Activated CD4-positive, alpha-beta T cell treated with anti-CD3 and anti-CD28 coated beads, Interleukin-2, amount 10 ng/mL, durations not matched to agents 24 days and 14 days (primary cell): ENCODE measurements at regions not wholly inside any gene's neighbourhood (a gene's known extent, or its start where the extent isn't known, plus 50 kb on each side); places are given as distances from the start of the nearest gene placed in this dataset.
"Not testable (repeated sequence)": the region's sequence is repeated elsewhere in the genome, so short reads cannot be mapped to it uniquely, and the experiment has no call there.

Experiments
- DNase-seq: peaks from one replicate; pipeline ENCODE4 v3.0.0; 2022
- H3K27ac Mint-ChIP-seq: one replicate; pipeline ENCODE4 v1.8.0; 2022; ENCODE audit warnings: mild to moderate bottlenecking, mixed read lengths
- H3K27me3 Mint-ChIP-seq: one replicate; pipeline ENCODE4 v1.8.0; 2022; ENCODE audit warnings: mixed read lengths
- H3K36me3 Mint-ChIP-seq: one replicate; pipeline ENCODE4 v1.8.0; 2022; ENCODE audit warnings: low read depth, mild to moderate bottlenecking, mixed read lengths
- H3K4me1 Mint-ChIP-seq: one replicate; pipeline ENCODE4 v1.8.0; 2021; ENCODE audit warnings: mixed read lengths
- H3K4me3 Mint-ChIP-seq: one replicate; pipeline ENCODE4 v1.8.0; 2022; ENCODE audit warnings: mild to moderate bottlenecking, moderate library complexity, mixed read lengths
- H3K9me3 Mint-ChIP-seq: one replicate; pipeline ENCODE4 v1.8.0; 2021; ENCODE audit warnings: mixed read lengths
- intact Hi-C: fragments of 100-400 bp; cut with micrococcal nuclease; formaldehyde crosslinking; loops from one replicate; pipeline ENCODE4 v1.15.1; 2023

DNA sequence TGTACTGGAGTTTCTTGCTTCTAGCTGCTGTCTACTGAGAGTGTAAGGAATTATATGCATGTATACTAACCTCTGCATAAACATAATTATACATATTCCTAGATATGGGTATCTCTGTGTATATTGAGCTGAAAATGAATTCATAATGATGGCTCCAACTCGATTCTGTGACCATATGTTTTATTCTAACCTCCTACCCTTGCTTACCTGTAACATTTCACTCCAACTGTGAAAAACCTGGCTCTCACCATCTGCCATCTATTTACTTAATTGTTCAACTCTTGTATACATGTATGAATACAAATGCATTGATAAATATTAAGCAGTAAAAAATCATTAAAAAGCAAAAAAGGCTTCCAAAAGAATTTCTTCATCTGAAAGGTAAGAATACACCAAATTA lies 1729.5 kb upstream of the SPRY2 start:
- no peak for DNase-seq
- intact Hi-C loops = no loop called here
- H3K4me3 Mint-ChIP-seq = no peak overlapping the region
- no peaks in the 10 kb centered on the region for H3K4me1 Mint-ChIP-seq
- H3K36me3 Mint-ChIP-seq = no peaks in the 10 kb centered on the region
- peaks cover 16% of the 10 kb centered on the region for H3K9me3 Mint-ChIP-seq
- no peaks in the 10 kb centered on the region for H3K27me3 Mint-ChIP-seq
- no peak overlapping the region for H3K27ac Mint-ChIP-seq

GRCh38 chr13:82062772-82063171 lies 1721.8 kb upstream of the SPRY2 start:
- no peaks in the 10 kb centered on the region for H3K36me3 Mint-ChIP-seq
- H3K9me3 Mint-ChIP-seq = no peaks in the 10 kb centered on the region
- H3K4me1 Mint-ChIP-seq = no peaks in the 10 kb centered on the region
- H3K27ac Mint-ChIP-seq = no peak overlapping the region
- no peak for DNase-seq
- intact Hi-C loops = no loop called here
- H3K4me3 Mint-ChIP-seq = no peak overlapping the region
- no peaks in the 10 kb centered on the region for H3K27me3 Mint-ChIP-seq

DNA sequence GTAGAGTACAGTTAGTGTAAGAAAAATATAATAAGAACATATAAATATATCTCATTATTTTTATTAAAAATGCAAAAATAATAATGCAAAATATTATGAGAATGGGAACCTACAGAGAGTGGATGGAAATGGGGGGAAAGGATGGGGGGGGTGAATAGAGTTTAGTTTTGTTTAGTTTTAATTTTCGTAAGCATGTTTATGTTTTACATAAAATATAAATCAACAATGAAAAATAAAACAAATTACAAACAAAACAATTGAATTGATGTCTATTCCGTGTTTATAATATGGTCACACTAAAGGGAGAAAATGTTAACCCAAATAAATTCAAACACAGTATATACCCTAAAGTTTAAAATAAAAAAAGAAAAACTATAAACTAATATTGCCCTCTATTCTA lies 1717.4 kb upstream of the SPRY2 start:
- Mint-ChIP-seq H3K27me3 (no peaks in the 10 kb centered on the region), H3K4me3 (no peak overlapping the region), H3K9me3 (no peaks in the 10 kb centered on the region), H3K4me1 (no peaks in the 10 kb centered on the region), H3K36me3 (no peaks in the 10 kb centered on the region), H3K27ac (no peak overlapping the region)
- intact Hi-C loops = no loop called here
- DNase-seq = no peak

DNA sequence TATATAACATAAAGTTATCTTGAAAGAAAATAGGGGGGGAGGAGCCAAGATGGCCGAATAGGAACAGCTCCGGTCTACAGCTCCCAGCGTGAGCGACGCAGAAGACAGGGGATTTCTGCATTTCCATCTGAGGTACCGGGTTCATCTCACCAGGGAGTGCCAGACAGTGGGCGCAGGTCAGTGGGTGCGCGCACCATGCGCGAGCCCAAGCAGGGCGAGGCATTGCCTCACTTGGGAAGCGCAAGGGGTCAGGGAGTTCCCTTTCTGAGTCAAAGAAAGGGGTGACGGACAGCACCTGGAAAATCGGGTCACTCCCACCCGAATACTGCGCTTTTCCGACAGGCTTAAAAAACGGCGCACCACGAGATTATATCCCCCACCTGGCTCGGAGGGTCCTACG lies 1704.4 kb upstream of the SPRY2 start:
- H3K27ac Mint-ChIP-seq, H3K4me1 Mint-ChIP-seq, DNase-seq, H3K36me3 Mint-ChIP-seq, H3K27me3 Mint-ChIP-seq, H3K4me3 Mint-ChIP-seq, intact Hi-C loops, H3K9me3 Mint-ChIP-seq: not testable (repeated sequence)

GRCh38 chr13:82036602-82037001 lies 1695.7 kb upstream of the SPRY2 start:
- H3K4me3 Mint-ChIP-seq = no peak overlapping the region
- H3K9me3 Mint-ChIP-seq = peaks cover 1% of the 10 kb centered on the region
- intact Hi-C loops = no loop called here
- no peak for DNase-seq
- no peaks in the 10 kb centered on the region for H3K27me3 Mint-ChIP-seq
- H3K36me3 Mint-ChIP-seq = no peaks in the 10 kb centered on the region
- H3K4me1 Mint-ChIP-seq = no peaks in the 10 kb centered on the region
- H3K27ac Mint-ChIP-seq = no peak overlapping the region

- H3K4me1 Mint-ChIP-seq = no peaks in the 10 kb centered on the region
- H3K4me3 Mint-ChIP-seq = no peak overlapping the region
- H3K27ac Mint-ChIP-seq = no peak overlapping the region
- no peak for DNase-seq
- H3K36me3 Mint-ChIP-seq = no peaks in the 10 kb centered on the region
- intact Hi-C loops = no loop called here
- H3K9me3 Mint-ChIP-seq = peaks cover 6% of the 10 kb centered on the region
- no peaks in the 10 kb centered on the region for H3K27me3 Mint-ChIP-seq
Observed at GRCh38 chr13:82011355-82011754, 1670.4 kb upstream of the SPRY2 start.

DNA sequence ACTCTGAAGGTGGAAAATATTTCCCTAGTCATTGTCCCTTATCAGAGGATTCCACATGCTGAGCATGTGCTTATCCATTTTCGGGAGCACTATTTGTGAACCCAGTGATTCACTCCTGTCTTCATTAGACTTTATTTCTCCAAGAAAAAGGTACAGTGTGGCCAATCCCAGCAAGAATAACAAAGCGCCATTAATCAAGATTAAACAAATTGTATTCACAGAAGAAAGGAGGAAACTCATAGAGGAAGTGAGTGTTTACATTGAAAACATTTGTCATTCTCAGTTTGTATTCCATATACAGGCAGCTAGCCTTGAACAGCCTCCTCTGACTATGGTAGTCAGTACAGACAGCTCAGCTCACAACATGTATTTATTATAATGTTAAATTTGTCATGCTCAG lies 1669.9 kb upstream of the SPRY2 start:
- Mint-ChIP-seq H3K27me3 (no peaks in the 10 kb centered on the region), H3K4me1 (no peaks in the 10 kb centered on the region), H3K9me3 (peaks cover 7% of the 10 kb centered on the region), H3K4me3 (no peak overlapping the region), H3K27ac (no peak overlapping the region), H3K36me3 (no peaks in the 10 kb centered on the region)
- intact Hi-C loops = no loop called here
- no peak for DNase-seq

GRCh38 chr13:82002710-82003109 lies 1661.8 kb upstream of the SPRY2 start:
- DNase-seq = no peak
- Mint-ChIP-seq H3K4me1 (no peaks in the 10 kb centered on the region), H3K36me3 (no peaks in the 10 kb centered on the region), H3K4me3 (no peak overlapping the region), H3K27ac (no peak overlapping the region), H3K27me3 (no peaks in the 10 kb centered on the region), H3K9me3 (peaks cover 3% of the 10 kb centered on the region)
- intact Hi-C loops = no loop called here

DNA sequence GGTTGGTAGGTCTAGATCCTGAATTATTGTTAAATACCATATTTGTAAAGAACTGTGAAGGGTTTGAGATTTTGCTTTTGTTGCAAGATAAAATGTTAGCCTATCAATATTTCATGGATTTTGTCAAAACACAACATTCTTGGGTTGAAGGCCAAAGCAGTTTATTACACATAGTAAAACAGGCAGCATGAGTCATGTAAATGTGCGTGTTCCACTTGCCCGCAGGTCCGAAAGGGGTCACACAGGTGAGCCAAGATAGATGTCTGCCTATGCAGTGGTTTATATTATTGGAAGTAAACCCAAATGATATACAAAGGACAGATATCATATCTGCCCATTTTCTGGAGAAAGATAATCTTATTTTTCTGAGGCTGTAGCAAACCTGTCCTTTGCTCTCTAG lies 1654.4 kb upstream of the SPRY2 start:
- H3K27me3 Mint-ChIP-seq = no peaks in the 10 kb centered on the region
- H3K9me3 Mint-ChIP-seq = no peaks in the 10 kb centered on the region
- DNase-seq = no peak
- H3K4me1 Mint-ChIP-seq = no peaks in the 10 kb centered on the region
- H3K36me3 Mint-ChIP-seq = no peaks in the 10 kb centered on the region
- H3K4me3 Mint-ChIP-seq = no peak overlapping the region
- intact Hi-C loops = no loop called here
- H3K27ac Mint-ChIP-seq = no peak overlapping the region

GRCh38 chr13:81990652-81991051 lies 1649.7 kb upstream of the SPRY2 start:
- no peak overlapping the region for H3K4me3 Mint-ChIP-seq
- no peak for DNase-seq
- no peaks in the 10 kb centered on the region for H3K27me3 Mint-ChIP-seq
- no peaks in the 10 kb centered on the region for H3K4me1 Mint-ChIP-seq
- no peaks in the 10 kb centered on the region for H3K36me3 Mint-ChIP-seq
- H3K9me3 Mint-ChIP-seq = peaks cover 3% of the 10 kb centered on the region
- H3K27ac Mint-ChIP-seq = no peak overlapping the region
- intact Hi-C loops = no loop called here

DNA sequence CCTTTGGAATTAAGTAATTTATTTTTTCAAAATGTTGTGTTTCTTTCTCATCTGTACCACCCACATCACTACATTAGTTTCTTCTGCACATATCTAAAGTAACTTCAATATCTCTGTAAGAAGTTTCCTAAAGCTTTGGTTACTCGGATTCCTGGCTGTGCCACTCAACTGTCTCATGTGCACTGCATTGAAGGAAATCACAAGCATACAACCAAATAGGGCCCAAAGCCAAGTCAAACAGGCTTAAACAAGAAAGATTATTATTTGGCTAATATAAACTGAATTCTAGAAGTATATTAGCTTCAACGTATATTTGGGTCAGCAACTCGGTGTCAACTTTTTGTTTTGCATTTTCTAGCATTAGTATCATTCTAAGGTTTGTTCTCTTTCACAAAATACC lies 1647.6 kb upstream of the SPRY2 start:
- no peaks in the 10 kb centered on the region for H3K36me3 Mint-ChIP-seq

DNA sequence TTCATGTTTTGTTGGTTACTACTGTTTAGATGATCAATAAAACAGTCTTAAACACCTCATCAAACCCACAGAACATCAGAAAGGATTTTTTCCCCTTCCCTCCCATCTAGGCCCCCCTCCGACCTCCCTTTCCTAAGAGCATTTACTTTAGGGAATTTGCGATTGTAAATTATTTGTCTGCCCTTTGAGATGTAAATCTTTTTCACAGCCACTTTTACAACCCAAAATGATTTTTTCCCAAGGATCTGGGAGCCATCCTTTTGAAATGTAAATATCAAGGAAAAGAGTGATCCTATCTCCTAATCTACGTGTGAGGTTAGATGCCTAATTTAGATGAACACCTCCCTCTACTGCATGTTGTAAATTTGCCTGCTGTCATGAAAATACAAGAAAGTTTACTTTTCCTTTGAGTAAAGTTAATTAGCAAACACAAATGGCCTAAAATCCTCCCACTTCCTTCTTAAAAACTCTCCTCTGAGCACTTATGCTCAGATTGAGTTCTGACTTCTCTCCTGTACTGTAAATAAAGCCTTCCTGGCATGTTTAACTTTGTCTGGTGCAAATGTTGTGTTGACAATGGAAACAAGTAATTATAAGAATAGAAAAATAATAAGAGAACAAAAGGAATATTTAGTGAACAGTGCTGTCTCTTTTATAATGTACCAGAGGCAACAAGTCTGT lies 1646.9 kb upstream of the SPRY2 start:
- Mint-ChIP-seq H3K36me3 (no peaks in the 10 kb centered on the region), H3K4me1 (no peaks in the 10 kb centered on the region), H3K4me3 (no peak overlapping the region), H3K27me3 (no peaks in the 10 kb centered on the region), H3K9me3 (peaks cover 6% of the 10 kb centered on the region), H3K27ac (no peak overlapping the region)
- intact Hi-C loops = no loop called here
- DNase-seq = no peak

More for the DNA sequence above, 1647.6 kb upstream of the SPRY2 start:
- DNase-seq = no peak
- Mint-ChIP-seq H3K27me3 (no peaks in the 10 kb centered on the region), H3K4me1 (no peaks in the 10 kb centered on the region), H3K27ac (no peak overlapping the region), H3K4me3 (no peak overlapping the region), H3K9me3 (peaks cover 3% of the 10 kb centered on the region)
- intact Hi-C loops = no loop called here

GRCh38 chr13:81987159-81987558 lies 1646.2 kb upstream of the SPRY2 start:
- intact Hi-C loops = no loop called here
- no peaks in the 10 kb centered on the region for H3K4me1 Mint-ChIP-seq
- peaks cover 7% of the 10 kb centered on the region for H3K9me3 Mint-ChIP-seq
- DNase-seq = no peak
- H3K27me3 Mint-ChIP-seq = no peaks in the 10 kb centered on the region
- no peak overlapping the region for H3K4me3 Mint-ChIP-seq
- H3K36me3 Mint-ChIP-seq = no peaks in the 10 kb centered on the region
- no peak overlapping the region for H3K27ac Mint-ChIP-seq

GRCh38 chr13:81986308-81986707 lies 1645.4 kb upstream of the SPRY2 start:
- H3K4me1 Mint-ChIP-seq = no peaks in the 10 kb centered on the region
- H3K27me3 Mint-ChIP-seq = no peaks in the 10 kb centered on the region
- intact Hi-C loops = no loop called here
- no peaks in the 10 kb centered on the region for H3K36me3 Mint-ChIP-seq
- no peak for DNase-seq
- H3K4me3 Mint-ChIP-seq = no peak overlapping the region
- peaks cover 7% of the 10 kb centered on the region for H3K9me3 Mint-ChIP-seq
- H3K27ac Mint-ChIP-seq = no peak overlapping the region

DNA sequence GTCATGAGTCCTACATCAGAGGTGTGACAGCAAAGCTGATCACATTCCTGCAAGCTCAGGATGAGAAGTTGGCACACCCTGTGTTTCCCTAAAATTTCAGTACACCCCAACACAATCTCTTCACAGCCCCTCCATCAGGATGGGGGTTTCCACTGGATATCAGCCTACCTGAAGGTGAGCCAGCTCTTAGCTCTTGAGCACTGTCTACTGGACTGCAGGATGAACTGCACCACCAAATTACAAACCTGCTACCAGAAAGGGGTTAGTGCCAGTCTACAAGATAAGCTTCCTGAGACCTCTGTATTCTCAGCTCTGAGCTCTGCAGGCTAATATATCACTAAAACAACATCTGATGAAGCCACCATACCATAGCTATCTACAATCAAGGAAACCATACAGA lies 1616.2 kb upstream of the SPRY2 start:
- Mint-ChIP-seq H3K36me3 (no peaks in the 10 kb centered on the region), H3K9me3 (peaks cover 8% of the 10 kb centered on the region), H3K27ac (no peak overlapping the region), H3K4me1 (no peaks in the 10 kb centered on the region), H3K27me3 (no peaks in the 10 kb centered on the region), H3K4me3 (no peak overlapping the region)
- no peak for DNase-seq
- intact Hi-C loops = no loop called here
